Stimulated activated naive CD8-positive, alpha-beta T cell treated with anti-CD3 and anti-CD28 coated beads, Interleukin-15, amount 100 ng/mL, for 72 hours (primary cell): ENCODE measurements at regions not wholly inside any gene's neighbourhood (a gene's known extent, or its start where the extent isn't known, plus 50 kb on each side); places are given as distances from the start of the nearest gene placed in this dataset.

ENCODE experiments used
- ATAC-seq: fragments of 150-1000 bp; cut with Tn5 transposase; 2 replicates; pipeline ENCODE4 v1.10.0; 2021; ENCODE audit warnings: mild to moderate bottlenecking, moderate library complexity
- DNase-seq, 2 donors: peaks; one replicate each; pipeline ENCODE4 v3.0.0; 2021 to 2022
- H3K27ac Mint-ChIP-seq, 2 donors: one replicate each; pipeline ENCODE4 v1.8.0; 2022; ENCODE audit warnings: mild to moderate bottlenecking in 2 of 2, mixed read lengths in 2 of 2, moderate library complexity in 2 of 2
- H3K27me3 Mint-ChIP-seq: one replicate; pipeline ENCODE4 v1.8.0; 2022; ENCODE audit warnings: mixed read lengths
- H3K4me1 Mint-ChIP-seq: one replicate; pipeline ENCODE4 v1.8.0; 2022; ENCODE audit warnings: mild to moderate bottlenecking, mixed read lengths
- H3K4me3 Mint-ChIP-seq, 2 donors: one replicate each; pipeline ENCODE4 v1.8.0; 2022; ENCODE audit warnings: mild to moderate bottlenecking in 2 of 2, mixed read lengths in 2 of 2, moderate library complexity in 1 of 2
- H3K9me3 Mint-ChIP-seq, 2 donors: one replicate each; pipeline ENCODE4 v1.8.0; 2022; ENCODE audit warnings: mixed read lengths in 2 of 2

- no peak overlapping the region for H3K4me3 Mint-ChIP-seq
- H3K9me3 Mint-ChIP-seq: no peaks in the 10 kb centered on the region
Observed at GRCh38 chr6:6882592-6882991, 225.2 kb upstream of the RREB1 start.

GRCh38 chr6:6883011-6883410 is 224.8 kb upstream of the RREB1 start:
- Mint-ChIP-seq H3K27ac (peak overlapping the region in 1 of 2 donors; percentile 50), H3K9me3 (no peaks in the 10 kb centered on the region)

More at GRCh38 chr6:6882592-6882991, 225.2 kb upstream of the RREB1 start:
- no peak overlapping the region for H3K27ac Mint-ChIP-seq
- H3K27me3 Mint-ChIP-seq: no peaks in the 10 kb centered on the region
- ATAC-seq: no peak
- no peak for DNase-seq
- H3K4me1 Mint-ChIP-seq: peaks cover 22% of the 10 kb centered on the region

GRCh38 chr6:6884193-6884627 is 223.6 kb upstream of the RREB1 start:
- DNase-seq: no peak
- ATAC-seq: no peak
- no peaks in the 10 kb centered on the region for H3K9me3 Mint-ChIP-seq
- H3K27ac Mint-ChIP-seq: no peak overlapping the region
- H3K4me3 Mint-ChIP-seq: no peak overlapping the region
- peaks cover 17% of the 10 kb centered on the region for H3K4me1 Mint-ChIP-seq
- no peaks in the 10 kb centered on the region for H3K27me3 Mint-ChIP-seq

More at GRCh38 chr6:6883011-6883410, 224.8 kb upstream of the RREB1 start:
- DNase-seq (no peak), ATAC-seq (no peak)
- Mint-ChIP-seq H3K4me3 (no peak overlapping the region), H3K27me3 (no peaks in the 10 kb centered on the region), H3K4me1 (peaks cover 22% of the 10 kb centered on the region)

GRCh38 chr6:6884916-6885315 is 222.8 kb upstream of the RREB1 start:
- no peaks in the 10 kb centered on the region for H3K9me3 Mint-ChIP-seq
- ATAC-seq (no peak), DNase-seq (no peak)
- H3K27me3 Mint-ChIP-seq: no peaks in the 10 kb centered on the region
- no peak overlapping the region for H3K27ac Mint-ChIP-seq
- no peak overlapping the region for H3K4me3 Mint-ChIP-seq
- H3K4me1 Mint-ChIP-seq: peaks cover 10% of the 10 kb centered on the region

GRCh38 chr6:6885521-6886170 is 222.1 kb upstream of the RREB1 start:
- H3K4me1 Mint-ChIP-seq: peaks cover 9% of the 10 kb centered on the region
- no peak overlapping the region for H3K4me3 Mint-ChIP-seq
- H3K9me3 Mint-ChIP-seq: no peaks in the 10 kb centered on the region
- H3K27ac Mint-ChIP-seq: no peak overlapping the region
- DNase-seq (no peak), ATAC-seq (no peak)
- H3K27me3 Mint-ChIP-seq: no peaks in the 10 kb centered on the region

GRCh38 chr6:6886171-6886885 is 221.4 kb upstream of the RREB1 start:
- H3K27me3 Mint-ChIP-seq: no peaks in the 10 kb centered on the region
- H3K27ac Mint-ChIP-seq: peak overlapping the region in 1 of 2 donors; percentile 85
- peaks cover 10% of the 10 kb centered on the region for H3K4me1 Mint-ChIP-seq
- DNase-seq: no peak
- no peaks in the 10 kb centered on the region for H3K9me3 Mint-ChIP-seq
- no peak for ATAC-seq
- H3K4me3 Mint-ChIP-seq: no peak overlapping the region

GRCh38 chr6:6886886-6887285 is 220.9 kb upstream of the RREB1 start:
- no peak overlapping the region for H3K27ac Mint-ChIP-seq
- H3K9me3 Mint-ChIP-seq: no peaks in the 10 kb centered on the region
- no peak overlapping the region for H3K4me3 Mint-ChIP-seq
- H3K27me3 Mint-ChIP-seq: no peaks in the 10 kb centered on the region
- H3K4me1 Mint-ChIP-seq: peaks cover 15% of the 10 kb centered on the region
- ATAC-seq (no peak), DNase-seq (no peak)

- no peak for ATAC-seq
- H3K4me1 Mint-ChIP-seq: peaks cover 23% of the 10 kb centered on the region
- no peak overlapping the region for H3K27ac Mint-ChIP-seq
- H3K9me3 Mint-ChIP-seq: no peaks in the 10 kb centered on the region
- H3K4me3 Mint-ChIP-seq: no peak overlapping the region
- no peaks in the 10 kb centered on the region for H3K27me3 Mint-ChIP-seq
- no peak for DNase-seq
Observed at GRCh38 chr6:6889601-6890000, 218.2 kb upstream of the RREB1 start.

- DNase-seq (no peak), ATAC-seq (no peak)
- Mint-ChIP-seq H3K4me3 (no peak overlapping the region), H3K9me3 (no peaks in the 10 kb centered on the region), H3K27me3 (no peaks in the 10 kb centered on the region), H3K27ac (no peak overlapping the region), H3K4me1 (peaks cover 23% of the 10 kb centered on the region)
Observed at GRCh38 chr6:6890400-6890858, 217.3 kb upstream of the RREB1 start.

GRCh38 chr6:6891125-6891721 is 216.5 kb upstream of the RREB1 start:
- H3K4me3 Mint-ChIP-seq: no peak overlapping the region
- no peaks in the 10 kb centered on the region for H3K27me3 Mint-ChIP-seq
- ATAC-seq: no peak
- peaks cover 16% of the 10 kb centered on the region for H3K4me1 Mint-ChIP-seq
- no peak for DNase-seq
- no peaks in the 10 kb centered on the region for H3K9me3 Mint-ChIP-seq
- peak overlapping the region in 1 of 2 donors; percentile 79 for H3K27ac Mint-ChIP-seq

GRCh38 chr6:6891949-6892461 is 215.8 kb upstream of the RREB1 start:
- no peak for ATAC-seq
- Mint-ChIP-seq H3K27ac (no peak overlapping the region), H3K4me3 (no peak overlapping the region), H3K4me1 (peaks cover 14% of the 10 kb centered on the region), H3K9me3 (no peaks in the 10 kb centered on the region), H3K27me3 (no peaks in the 10 kb centered on the region)
- no peak for DNase-seq

GRCh38 chr6:6892744-6893583 is 214.8 kb upstream of the RREB1 start:
- H3K4me3 Mint-ChIP-seq: no peak overlapping the region
- ATAC-seq: no peak
- no peak for DNase-seq
- no peak overlapping the region for H3K27ac Mint-ChIP-seq
- H3K4me1 Mint-ChIP-seq: peaks cover 14% of the 10 kb centered on the region
- no peaks in the 10 kb centered on the region for H3K27me3 Mint-ChIP-seq
- H3K9me3 Mint-ChIP-seq: no peaks in the 10 kb centered on the region

- no peak overlapping the region for H3K27ac Mint-ChIP-seq
- H3K4me3 Mint-ChIP-seq: no peak overlapping the region
- no peaks in the 10 kb centered on the region for H3K27me3 Mint-ChIP-seq
- no peaks in the 10 kb centered on the region for H3K9me3 Mint-ChIP-seq
- H3K4me1 Mint-ChIP-seq: peaks cover 14% of the 10 kb centered on the region
- DNase-seq: no peak
- no peak for ATAC-seq
Observed at GRCh38 chr6:6893701-6894100, 214.1 kb upstream of the RREB1 start.

- Mint-ChIP-seq H3K27ac (no peak overlapping the region), H3K9me3 (no peaks in the 10 kb centered on the region), H3K4me3 (no peak overlapping the region), H3K4me1 (peaks cover 14% of the 10 kb centered on the region), H3K27me3 (no peaks in the 10 kb centered on the region)
- DNase-seq: no peak
- ATAC-seq: no peak
Observed at GRCh38 chr6:6895929-6896328, 211.8 kb upstream of the RREB1 start.

- DNase-seq (no peak), ATAC-seq (no peak)
- no peak overlapping the region for H3K4me3 Mint-ChIP-seq
- no peaks in the 10 kb centered on the region for H3K9me3 Mint-ChIP-seq
- no peaks in the 10 kb centered on the region for H3K27me3 Mint-ChIP-seq
- H3K4me1 Mint-ChIP-seq: peaks cover 5% of the 10 kb centered on the region
- H3K27ac Mint-ChIP-seq: no peak overlapping the region
Observed at GRCh38 chr6:6897140-6897539, 210.6 kb upstream of the RREB1 start.
